ENCODE measurements at regions not wholly inside any gene's neighbourhood (a gene's known extent, or its start where the extent isn't known, plus 50 kb on each side); places are given as distances from the start of the nearest gene placed in this dataset.

DNA sequence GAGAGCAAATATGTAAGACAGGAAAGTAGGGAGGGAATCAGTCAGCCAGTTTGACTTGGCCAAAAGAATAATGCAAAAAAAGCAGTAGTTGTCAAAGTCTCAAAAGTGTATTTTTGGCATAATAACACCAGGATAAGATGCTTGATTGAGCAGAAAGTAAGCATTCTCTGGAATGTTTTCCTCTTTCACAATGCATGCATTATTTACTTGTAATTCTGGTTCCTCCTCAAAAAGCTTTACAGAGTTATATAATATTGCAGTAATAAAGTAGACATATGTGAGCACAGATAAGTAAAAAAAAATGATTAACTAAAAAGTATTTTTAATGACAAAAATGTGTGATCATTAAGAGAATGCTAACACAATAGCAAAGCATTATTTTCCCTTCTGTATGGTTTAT is 285.9 kb upstream of the BCHE start:
- no peak overlapping the region for H3K27ac Mint-ChIP-seq
- no peaks in the 10 kb centered on the region for H3K36me3 Mint-ChIP-seq (ENCODE audit: low read depth)
- peaks cover 3% of the 10 kb centered on the region for H3K9me3 Mint-ChIP-seq
- no peak overlapping the region for H3K4me3 Mint-ChIP-seq
- H3K27me3 Mint-ChIP-seq, result no peaks in the 10 kb centered on the region
- DNase-seq, result no peak
- ATAC-seq, result no peak
- no peaks in the 10 kb centered on the region for H3K4me1 Mint-ChIP-seq

DNA sequence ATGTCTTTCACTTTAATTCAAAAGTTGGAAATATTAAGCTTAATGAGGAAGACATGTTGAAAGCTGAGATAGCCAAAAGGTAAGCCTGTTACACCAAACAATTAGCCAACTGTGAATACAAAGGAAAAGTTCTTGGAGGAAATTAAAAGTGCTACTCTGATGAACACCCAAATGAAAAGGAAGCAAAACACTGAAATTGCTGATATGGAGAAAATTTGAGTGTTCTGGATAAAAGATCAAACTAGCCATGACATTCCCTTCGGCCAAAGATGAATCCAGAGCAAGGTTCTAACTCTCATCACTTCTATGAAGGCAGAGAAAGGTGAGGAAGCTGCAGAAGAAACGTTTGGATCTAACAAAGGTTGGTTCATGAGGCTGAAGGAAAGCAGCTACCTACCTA is 280.8 kb upstream of the BCHE start:
- Mint-ChIP-seq H3K9me3 (no peaks in the 10 kb centered on the region), H3K27ac (no peak overlapping the region), H3K4me1 (no peaks in the 10 kb centered on the region), H3K36me3 (ENCODE audit: low read depth) (no peaks in the 10 kb centered on the region), H3K4me3 (no peak overlapping the region), H3K27me3 (no peaks in the 10 kb centered on the region)
- DNase-seq (no peak), ATAC-seq (no peak)

DNA sequence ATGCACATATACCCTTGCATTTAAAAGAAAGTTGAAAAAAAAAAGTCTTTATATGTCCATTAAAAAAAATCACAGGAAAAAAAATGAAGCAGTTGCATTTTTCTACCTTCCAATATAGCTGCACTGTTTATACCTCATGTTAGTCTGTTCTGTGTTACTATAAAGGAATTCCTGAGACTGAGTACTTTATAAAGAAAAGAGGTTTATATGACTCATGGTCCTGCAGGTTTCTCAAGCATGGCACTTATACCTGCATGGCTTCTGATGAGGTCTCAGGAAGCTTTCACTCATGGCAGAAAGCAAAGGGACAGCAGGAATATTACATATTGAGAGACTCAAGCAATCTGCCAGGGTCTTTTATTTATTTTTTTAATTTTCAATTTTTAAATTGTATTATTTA is 277.2 kb upstream of the BCHE start:
- DNase-seq (no peak), ATAC-seq (no peak)
- Mint-ChIP-seq H3K4me1 (no peaks in the 10 kb centered on the region), H3K27ac (no peak overlapping the region), H3K36me3 (ENCODE audit: low read depth) (no peaks in the 10 kb centered on the region), H3K9me3 (peaks cover 4% of the 10 kb centered on the region), H3K27me3 (no peaks in the 10 kb centered on the region), H3K4me3 (no peak overlapping the region)

DNA sequence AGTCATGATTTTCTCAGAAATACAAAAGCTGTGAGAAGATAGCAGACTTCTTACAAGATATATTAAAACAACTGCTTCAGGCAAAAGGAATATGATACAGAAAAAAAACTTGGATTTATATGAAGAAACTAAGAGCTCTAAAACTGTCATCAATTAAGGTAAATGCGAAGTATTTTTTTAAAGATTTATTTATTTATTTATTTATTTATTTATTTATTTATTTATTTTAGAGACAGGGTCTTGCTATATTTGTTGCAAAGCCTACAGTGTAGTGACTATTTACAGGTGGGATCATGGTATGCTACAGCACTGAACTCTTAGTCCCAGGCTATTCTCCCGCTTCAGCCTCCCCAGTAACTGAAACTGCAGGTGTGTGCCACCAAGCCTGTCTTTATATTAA is 274.3 kb upstream of the BCHE start:
- no peaks in the 10 kb centered on the region for H3K36me3 Mint-ChIP-seq (ENCODE audit: low read depth)
- no peaks in the 10 kb centered on the region for H3K27me3 Mint-ChIP-seq
- no peak overlapping the region for H3K27ac Mint-ChIP-seq
- DNase-seq (no peak), ATAC-seq (no peak)
- peaks cover 9% of the 10 kb centered on the region for H3K9me3 Mint-ChIP-seq
- H3K4me3 Mint-ChIP-seq, result no peak overlapping the region
- H3K4me1 Mint-ChIP-seq, result no peaks in the 10 kb centered on the region

DNA sequence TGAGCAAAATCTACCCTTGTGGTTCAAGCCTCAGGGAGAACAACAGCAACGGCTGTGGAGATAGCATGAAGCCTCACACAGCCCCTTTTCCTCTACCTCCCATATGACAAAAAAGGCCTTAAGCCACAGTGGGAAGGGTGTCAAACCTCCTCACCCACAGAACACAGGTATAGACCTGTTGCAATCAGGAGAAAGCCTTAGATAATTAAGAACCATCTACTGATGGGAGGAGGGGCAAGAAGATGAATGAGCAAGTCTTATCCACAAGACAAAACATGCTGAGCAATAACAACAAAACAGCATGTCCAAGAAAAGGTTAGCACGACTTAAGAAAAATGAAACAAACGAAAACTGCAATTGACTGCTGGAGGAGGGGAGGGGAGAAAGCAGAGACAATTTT is 272.9 kb upstream of the BCHE start:
- H3K27ac Mint-ChIP-seq, result no peak overlapping the region
- ATAC-seq (no peak), DNase-seq (no peak)
- H3K36me3 Mint-ChIP-seq (ENCODE audit: low read depth), result no peaks in the 10 kb centered on the region
- no peaks in the 10 kb centered on the region for H3K4me1 Mint-ChIP-seq
- peaks cover 9% of the 10 kb centered on the region for H3K9me3 Mint-ChIP-seq
- no peaks in the 10 kb centered on the region for H3K27me3 Mint-ChIP-seq
- no peak overlapping the region for H3K4me3 Mint-ChIP-seq

DNA sequence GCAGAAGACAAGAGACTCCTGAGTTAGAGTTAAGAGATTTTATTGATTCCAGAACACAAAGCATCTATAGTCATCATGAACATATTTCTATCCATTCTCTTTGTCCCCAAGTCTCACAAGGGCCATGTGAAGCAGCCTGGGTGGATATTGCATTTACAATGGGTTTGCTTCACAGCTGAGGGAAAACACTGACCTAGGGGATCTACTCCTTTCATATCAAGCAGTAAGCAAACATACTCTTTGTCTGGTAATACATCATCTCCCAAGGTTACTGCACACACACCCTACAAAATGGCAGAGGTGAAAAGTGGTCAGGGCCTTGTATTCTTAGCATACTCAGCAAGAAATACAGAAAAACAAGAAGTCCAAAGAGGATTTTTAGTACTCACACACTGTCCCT is 267.7 kb upstream of the BCHE start:
- Mint-ChIP-seq H3K27me3 (no peaks in the 10 kb centered on the region), H3K27ac (no peak overlapping the region), H3K9me3 (peaks cover 10% of the 10 kb centered on the region), H3K36me3 (ENCODE audit: low read depth) (no peaks in the 10 kb centered on the region), H3K4me3 (no peak overlapping the region), H3K4me1 (no peaks in the 10 kb centered on the region)
- no peak for DNase-seq
- ATAC-seq, result no peak

GRCh38 chr3:166100730-166101129 is 263.5 kb upstream of the BCHE start:
- Mint-ChIP-seq H3K27ac (no peak overlapping the region), H3K36me3 (ENCODE audit: low read depth) (no peaks in the 10 kb centered on the region), H3K4me1 (no peaks in the 10 kb centered on the region), H3K9me3 (peaks cover 8% of the 10 kb centered on the region), H3K4me3 (no peak overlapping the region), H3K27me3 (no peaks in the 10 kb centered on the region)
- DNase-seq (no peak), ATAC-seq (no peak)

- H3K27ac Mint-ChIP-seq, result no peak overlapping the region
- no peak overlapping the region for H3K4me3 Mint-ChIP-seq
- no peaks in the 10 kb centered on the region for H3K4me1 Mint-ChIP-seq
- no peaks in the 10 kb centered on the region for H3K36me3 Mint-ChIP-seq (ENCODE audit: low read depth)
- no peaks in the 10 kb centered on the region for H3K27me3 Mint-ChIP-seq
- H3K9me3 Mint-ChIP-seq, result peaks cover 7% of the 10 kb centered on the region
- no peak for ATAC-seq
- no peak for DNase-seq
Measured at GRCh38 chr3:166089575-166089974, 252.4 kb upstream of the BCHE start.

- H3K36me3 Mint-ChIP-seq (ENCODE audit: low read depth), result no peaks in the 10 kb centered on the region
- H3K9me3 Mint-ChIP-seq, result peaks cover 3% of the 10 kb centered on the region
- ATAC-seq (no peak), DNase-seq (no peak)
- no peaks in the 10 kb centered on the region for H3K4me1 Mint-ChIP-seq
- no peaks in the 10 kb centered on the region for H3K27me3 Mint-ChIP-seq
- H3K27ac Mint-ChIP-seq, result no peak overlapping the region
- H3K4me3 Mint-ChIP-seq, result no peak overlapping the region
Measured at GRCh38 chr3:166085164-166085856, 248.1 kb upstream of the BCHE start.

GRCh38 chr3:166080096-166080495 is 242.9 kb upstream of the BCHE start:
- H3K4me1 Mint-ChIP-seq, result no peaks in the 10 kb centered on the region
- H3K9me3 Mint-ChIP-seq, result peaks cover 5% of the 10 kb centered on the region
- ATAC-seq, result no peak
- no peak overlapping the region for H3K4me3 Mint-ChIP-seq
- no peak for DNase-seq
- H3K27ac Mint-ChIP-seq, result no peak overlapping the region
- no peaks in the 10 kb centered on the region for H3K27me3 Mint-ChIP-seq
- H3K36me3 Mint-ChIP-seq (ENCODE audit: low read depth), result no peaks in the 10 kb centered on the region

- no peak overlapping the region for H3K4me3 Mint-ChIP-seq
- H3K4me1 Mint-ChIP-seq, result no peaks in the 10 kb centered on the region
- no peak overlapping the region for H3K27ac Mint-ChIP-seq
- H3K27me3 Mint-ChIP-seq, result no peaks in the 10 kb centered on the region
- no peaks in the 10 kb centered on the region for H3K36me3 Mint-ChIP-seq (ENCODE audit: low read depth)
- DNase-seq (no peak), ATAC-seq (no peak)
- peaks cover 1% of the 10 kb centered on the region for H3K9me3 Mint-ChIP-seq
Measured at GRCh38 chr3:166071831-166072230, 234.6 kb upstream of the BCHE start.

GRCh38 chr3:166064476-166064875 is 227.3 kb upstream of the BCHE start:
- no peaks in the 10 kb centered on the region for H3K27me3 Mint-ChIP-seq
- H3K9me3 Mint-ChIP-seq, result no peaks in the 10 kb centered on the region
- H3K4me3 Mint-ChIP-seq, result no peak overlapping the region
- DNase-seq (no peak), ATAC-seq (no peak)
- H3K4me1 Mint-ChIP-seq, result no peaks in the 10 kb centered on the region
- H3K27ac Mint-ChIP-seq, result no peak overlapping the region
- no peaks in the 10 kb centered on the region for H3K36me3 Mint-ChIP-seq (ENCODE audit: low read depth)

DNA sequence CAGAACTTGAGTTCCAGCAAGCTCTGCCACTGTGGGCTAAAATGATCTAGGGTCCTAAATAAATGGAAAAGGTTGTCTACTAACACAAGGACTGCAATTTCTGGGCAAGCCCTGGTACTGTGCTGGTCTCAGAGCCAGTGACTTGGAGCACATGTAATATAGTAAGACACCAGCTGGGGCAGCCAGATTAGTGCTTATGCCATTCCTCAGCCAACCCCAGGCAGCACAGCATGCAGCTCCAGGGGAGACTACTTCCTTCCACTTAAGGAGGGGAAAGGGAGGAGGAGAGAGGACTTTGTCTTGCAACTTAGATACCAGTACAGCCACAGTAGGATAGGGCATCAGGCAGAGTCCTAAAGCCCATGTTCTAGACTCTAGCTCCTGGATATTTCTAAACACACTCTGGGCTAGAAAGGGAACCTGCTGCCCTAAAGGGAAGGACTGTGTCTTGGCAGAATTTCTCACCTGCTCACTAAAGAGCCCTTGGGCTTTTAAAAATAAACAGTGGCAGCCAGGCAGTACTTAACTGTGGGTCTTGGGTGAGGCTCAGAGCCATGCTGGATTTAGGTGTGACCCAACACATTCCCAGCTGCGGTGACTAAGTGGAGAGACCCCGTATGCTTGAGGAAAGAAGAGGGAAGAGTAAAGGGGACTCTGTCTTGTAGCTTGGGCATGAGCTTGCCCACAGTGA is 223.7 kb upstream of the BCHE start:
- ATAC-seq, result no peak
- no peak for DNase-seq
- Mint-ChIP-seq H3K4me1 (no peaks in the 10 kb centered on the region), H3K36me3 (ENCODE audit: low read depth) (no peaks in the 10 kb centered on the region), H3K4me3 (no peak overlapping the region), H3K27me3 (no peaks in the 10 kb centered on the region), H3K27ac (no peak overlapping the region), H3K9me3 (peaks cover 7% of the 10 kb centered on the region)

DNA sequence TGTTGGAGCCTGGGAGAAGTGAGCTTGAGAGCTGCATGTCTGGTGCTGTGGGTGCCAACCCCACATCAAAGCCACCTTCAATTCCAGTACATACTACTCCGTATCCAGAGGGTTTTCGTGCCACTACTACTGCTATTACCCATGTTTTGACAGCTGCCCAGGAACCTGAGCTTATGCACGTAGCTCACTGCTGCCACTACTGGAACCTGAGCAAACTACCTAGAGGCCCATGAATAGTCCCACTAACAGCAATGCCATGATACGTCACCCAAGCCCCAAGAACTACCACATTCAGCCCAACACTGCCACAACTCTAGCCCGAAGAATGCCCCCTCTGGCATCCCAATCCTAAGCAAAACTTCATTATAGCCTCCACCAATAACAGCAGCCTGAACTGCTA is 215.2 kb upstream of the BCHE start:
- Mint-ChIP-seq H3K27ac (no peak overlapping the region), H3K9me3 (peaks cover 30% of the 10 kb centered on the region), H3K36me3 (ENCODE audit: low read depth) (no peaks in the 10 kb centered on the region), H3K4me3 (no peak overlapping the region), H3K4me1 (no peaks in the 10 kb centered on the region), H3K27me3 (no peaks in the 10 kb centered on the region)
- DNase-seq (no peak), ATAC-seq (no peak)

DNA sequence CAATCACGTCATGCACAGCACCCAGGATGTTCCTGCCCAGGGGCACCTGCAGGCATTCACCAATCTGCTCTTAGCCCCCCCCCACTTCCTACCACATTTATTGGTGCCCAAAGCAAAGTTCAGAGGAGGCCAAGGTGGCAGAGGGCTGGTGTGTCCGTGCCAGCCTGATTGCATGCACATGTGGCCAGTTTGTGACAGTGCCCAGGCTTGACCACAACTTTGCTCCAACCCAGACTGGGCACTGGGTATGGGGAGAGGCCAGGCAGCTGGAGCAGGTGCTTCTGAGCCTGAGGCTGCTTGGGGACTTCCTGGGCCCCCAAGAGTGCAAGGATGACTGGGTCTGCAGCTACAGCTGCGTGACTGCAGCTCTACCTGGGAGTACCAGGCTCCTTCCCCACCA is 192.3 kb upstream of the BCHE start:
- ATAC-seq, result no peak
- Mint-ChIP-seq H3K4me1 (no peaks in the 10 kb centered on the region), H3K27ac (no peak overlapping the region), H3K27me3 (no peaks in the 10 kb centered on the region), H3K9me3 (peaks cover 10% of the 10 kb centered on the region), H3K4me3 (no peak overlapping the region), H3K36me3 (ENCODE audit: low read depth) (no peaks in the 10 kb centered on the region)
- DNase-seq, result no peak
